Endothelial cell of umbilical vein (primary cell): ENCODE measurements at regions not wholly inside any gene's neighbourhood (a gene's known extent, or its start where the extent isn't known, plus 50 kb on each side); places are given as distances from the start of the nearest gene placed in this dataset.

Source experiments
- BruUV-seq: library from RNA; stranded (reverse); fragments of 400-500 nt; replicated peaks from 2 replicates; lab custom pipeline; 2021; lab: Mats Ljungman, UMichigan
- CTCF ChIA-PET: fragments of 300-600, 350-600 bp; sonication (Branson Sonifier 250); formaldehyde crosslinking; loops from one replicate; lab custom pipeline; 2021; ENCODE audit warnings: antibody characterized with exemption, inconsistent platforms; lab: Charles Lee
- POLR2A ChIA-PET: fragments of 300-600, 350-600 bp; sonication (Branson Sonifier 250); formaldehyde crosslinking; loops from one replicate; lab custom pipeline; 2021; ENCODE audit warnings: antibody characterized with exemption, inconsistent platforms; lab: Charles Lee
- DNase-seq: peaks from one replicate; pipeline ENCODE4 v3.0.0-alpha.2; 2011; ENCODE audit warnings: low read depth, low spot score
- FAIRE-seq: peaks from 2 replicates; lab custom pipeline; 2011; peaks lifted over from hg19 to GRCh38; lab: Jason Lieb, UNC
- H2AFZ ChIP-seq: 2 replicates; pipeline ENCODE4 v1.6.0; 2012; ENCODE audit warnings: low read depth, low read length, control low read depth, inconsistent platforms
- H3K27ac ChIP-seq: 2 replicates; pipeline ENCODE4 v1.5.1; 2011; ENCODE audit warnings: low read depth, mild to moderate bottlenecking, control low read depth, low read length, moderate library complexity; ENCODE audit not compliant: insufficient read depth
- H3K27me3 ChIP-seq, 2 experiments: 2 replicates each; pipeline versions ENCODE4 v1.6.0 to v1.6.1; 2011; ENCODE audit warnings: low read length in 2 of 2, mixed read lengths in 1 of 2; ENCODE audit not compliant: control insufficient read depth in 2 of 2, insufficient read depth in 2 of 2
- H3K36me3 ChIP-seq, 2 experiments: 2 replicates in 1 of 2; 3 replicates in 1 of 2; pipeline ENCODE4 v1.5.1; 2011; ENCODE audit warnings: low read length in 2 of 2, mild to moderate bottlenecking in 1 of 2, moderate library complexity in 1 of 2; ENCODE audit not compliant: control insufficient read depth in 2 of 2, insufficient read depth in 2 of 2; ENCODE audit errors: extremely low read depth in 1 of 2
- H3K4me1 ChIP-seq: 3 replicates; pipeline ENCODE4 v1.5.1; 2011; ENCODE audit warnings: mild to moderate bottlenecking, low read length; ENCODE audit not compliant: control insufficient read depth, insufficient read depth; ENCODE audit errors: extremely low read depth
- H3K4me2 ChIP-seq: 2 replicates; pipeline ENCODE4 v1.6.1; 2011; ENCODE audit warnings: low read length, control low read depth, mixed read lengths; ENCODE audit not compliant: insufficient read depth
- H3K4me3 ChIP-seq, 3 experiments: fragments of 200-600 bp in 1 of 3; sonication (generic), shearing (Covaris generic) in 1 of 3; replicated peaks in 1 of 3; 2 replicates each; pipeline ENCODE4 v1.5.1; 2011 to 2016; ENCODE audit warnings: control low read depth in 3 of 3, low read length in 3 of 3, mild to moderate bottlenecking in 2 of 3, inconsistent platforms in 1 of 3, low read depth in 1 of 3, moderate library complexity in 1 of 3; ENCODE audit not compliant: insufficient read depth in 1 of 3
- H3K79me2 ChIP-seq: 2 replicates; pipeline ENCODE4 v1.6.0; 2012; ENCODE audit warnings: low read length, inconsistent platforms; ENCODE audit not compliant: control insufficient read depth, insufficient read depth
- H3K9ac ChIP-seq: replicated peaks from 2 replicates; pipeline ENCODE3; 2011; ENCODE audit warnings: low read length, control low read depth; ENCODE audit not compliant: insufficient read depth; ENCODE audit errors: extremely low read depth
- H3K9me1 ChIP-seq: replicated peaks from 3 replicates; pipeline ENCODE4 v1.6.0; 2011; ENCODE audit warnings: mild to moderate bottlenecking, low read length; ENCODE audit not compliant: control insufficient read depth, insufficient read depth; ENCODE audit errors: extremely low read depth
- H3K9me3 ChIP-seq: replicated peaks from 2 replicates; pipeline ENCODE4 v1.5.1; 2012; ENCODE audit warnings: low read length, inconsistent platforms; ENCODE audit not compliant: control insufficient read depth, insufficient read depth
- H4K20me1 ChIP-seq: replicated peaks from 2 replicates; pipeline ENCODE3; 2011; ENCODE audit warnings: mild to moderate bottlenecking, low read length; ENCODE audit not compliant: control insufficient read depth, insufficient read depth; ENCODE audit errors: extremely low read depth
- EZH2 ChIP-seq: IDR thresholded peaks from 2 replicates; pipeline ENCODE4 v1.6.1; 2012; ENCODE audit warnings: borderline replicate concordance, low read depth, mild to moderate bottlenecking, moderate library complexity, low read length, inconsistent platforms; ENCODE audit not compliant: severe bottlenecking
- GATA2 ChIP-seq: IDR thresholded peaks from 2 replicates; pipeline ENCODE4 v1.7.0; 2011; ENCODE audit warnings: low read depth, mild to moderate bottlenecking, moderate library complexity, mixed read lengths, low read length; ENCODE audit not compliant: insufficient read length, insufficient read depth
- JUN ChIP-seq: IDR thresholded peaks from 2 replicates; pipeline ENCODE4 v1.6.1; 2011; ENCODE audit warnings: borderline replicate concordance, low read depth; ENCODE audit not compliant: insufficient read length, insufficient read depth
- MYC ChIP-seq: IDR thresholded peaks from one replicate; pipeline ENCODE4 v1.6.1; 2011; ENCODE audit warnings: mild to moderate bottlenecking, low read depth, low read length
- dilution Hi-C: fragments of 300-500 bp; cut with MboI; formaldehyde crosslinking; loops from one replicate; pipeline ENCODE4 v1.15.0; 2019; ENCODE audit warnings: low sequenced_read_pairs; ENCODE audit not compliant: extremely low pct_ligation_motif_present
- intact Hi-C: fragments of 100-400 bp; cut with micrococcal nuclease; formaldehyde crosslinking; loops from one replicate; pipeline ENCODE4 v1.10.0; 2022

DNA sequence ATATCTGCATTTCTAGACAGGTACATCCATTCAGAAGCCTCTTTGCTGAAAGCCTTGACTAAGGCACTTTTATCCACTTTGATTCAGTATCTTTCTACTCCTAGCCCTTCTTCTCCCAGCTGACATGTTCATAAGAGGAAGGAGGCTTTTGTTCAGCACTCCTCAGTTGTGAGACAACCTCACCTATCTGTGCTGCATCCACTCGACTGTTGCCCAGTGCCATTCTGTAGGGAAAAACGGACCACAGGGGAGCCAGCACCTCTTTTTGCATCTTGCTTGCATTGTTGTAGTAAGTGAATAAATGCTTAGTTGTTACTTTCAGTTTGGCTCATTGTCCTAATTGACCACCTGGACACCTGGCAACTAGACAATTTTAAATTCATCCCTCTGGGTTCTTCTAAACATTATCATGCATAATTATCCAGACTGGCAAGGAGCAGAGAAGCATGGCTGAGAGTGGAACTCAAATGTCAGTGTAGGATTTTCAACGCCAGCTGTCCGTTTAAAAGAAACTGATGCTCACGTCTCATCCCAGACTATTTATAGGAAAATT lies 83.8 kb upstream of the BOD1L1 start:
- no peak for FAIRE-seq
- BruUV-seq, result no TSS peak
- DNase-seq, result no peak
- no peaks in the 10 kb centered on the region for H3K9me3 ChIP-seq
- ChIA-PET POLR2A (no interaction called here), CTCF (no interaction called here)
- no peaks in the 10 kb centered on the region for H3K4me1 ChIP-seq
- no peak overlapping the region for H3K4me2 ChIP-seq
- no peaks in the 10 kb centered on the region for H3K36me3 ChIP-seq
- H3K9me1 ChIP-seq, result no peaks in the 10 kb centered on the region
- no peaks in the 10 kb centered on the region for H3K79me2 ChIP-seq
- TF ChIP-seq JUN, result no peak
- H3K27me3 ChIP-seq, result no peaks in the 10 kb centered on the region
- intact Hi-C loops, result no loop called here
- H4K20me1 ChIP-seq, result no peaks in the 10 kb centered on the region
- H3K9ac ChIP-seq, result no peak overlapping the region
- H3K4me3 ChIP-seq, result no peak overlapping the region
- dilution Hi-C loops, result no loop called here
- H2AFZ ChIP-seq, result no peak overlapping the region
- H3K27ac ChIP-seq, result no peak overlapping the region

DNA sequence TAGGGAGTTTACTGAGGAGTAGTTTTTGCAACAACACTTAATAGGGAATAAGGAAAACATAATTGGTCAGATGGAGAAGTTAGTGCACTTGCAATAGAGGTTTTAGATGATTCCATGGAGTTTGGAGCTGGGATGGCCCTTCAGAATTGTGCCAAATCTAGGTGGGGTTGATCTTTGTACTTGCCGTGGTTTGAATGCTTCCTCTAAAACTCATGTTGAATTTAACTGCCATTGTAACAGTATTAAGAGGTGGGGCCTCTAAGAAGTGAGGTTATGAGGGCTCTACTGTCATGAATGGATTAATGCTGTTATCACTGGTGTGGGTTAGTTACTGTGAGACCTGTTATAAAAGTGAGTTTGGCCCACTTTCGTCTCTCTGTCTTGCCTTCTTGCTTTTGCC lies 94.4 kb upstream of the BOD1L1 start:
- no TSS peak for BruUV-seq
- H2AFZ ChIP-seq, result no peak overlapping the region
- intact Hi-C loops, result no loop called here
- no peak overlapping the region for H3K27ac ChIP-seq
- H3K4me1 ChIP-seq, result no peaks in the 10 kb centered on the region
- H3K36me3 ChIP-seq, result no peaks in the 10 kb centered on the region
- ChIA-PET CTCF (no interaction called here), POLR2A (no interaction called here)
- H3K27me3 ChIP-seq, result no peaks in the 10 kb centered on the region
- no peaks in the 10 kb centered on the region for H3K79me2 ChIP-seq
- no peak for TF ChIP-seq MYC
- no peak for TF ChIP-seq EZH2
- no peak for TF ChIP-seq GATA2
- no peak overlapping the region for H3K9ac ChIP-seq
- DNase-seq (no peak), FAIRE-seq (no peak)
- dilution Hi-C loops, result no loop called here
- H4K20me1 ChIP-seq, result no peaks in the 10 kb centered on the region
- H3K4me2 ChIP-seq, result no peak overlapping the region
- H3K9me1 ChIP-seq, result no peaks in the 10 kb centered on the region
- H3K9me3 ChIP-seq, result no peaks in the 10 kb centered on the region
- H3K4me3 ChIP-seq, result no peak overlapping the region
